Tibial nerve (tissue), 4 donors: ENCODE measurements at regions not wholly inside any gene's neighbourhood (a gene's known extent, or its start where the extent isn't known, plus 50 kb on each side); places are given as distances from the start of the nearest gene placed in this dataset.
A peak's percentile ranks its signal among the peaks of the same experiment; 100 is the strongest.

Source experiments
- DNase-seq, 2 donors: peaks; one replicate each; pipeline ENCODE4 v3.0.0-alpha.2; 2019; ENCODE audit warnings: low spot score in 2 of 2
- H3K27ac ChIP-seq, 4 donors: fragments of 200-600 bp; sonication (generic) in 3 of 4; one replicate each; pipeline ENCODE4 v1.5.1; 2017 to 2019; ENCODE audit warnings: mild to moderate bottlenecking in 1 of 4
- H3K27me3 ChIP-seq, 2 donors: fragments of 200-600 bp; sonication (generic) in 1 of 2; one replicate each; pipeline versions ENCODE4 v1.5.1 to v1.6.0; 2017 to 2019
- H3K36me3 ChIP-seq, 3 donors: fragments of 200-600 bp; sonication (generic); one replicate each; pipeline ENCODE4 v1.5.1; 2018 to 2019
- H3K4me1 ChIP-seq, 4 donors: fragments of 200-600 bp; sonication (generic) in 3 of 4; one replicate each; pipeline ENCODE4 v1.5.1; 2017 to 2019
- H3K4me3 ChIP-seq, 4 donors: fragments of 200-600 bp; sonication (generic) in 3 of 4; one replicate each; pipeline ENCODE4 v1.5.1; 2017 to 2019; ENCODE audit warnings: mild to moderate bottlenecking in 1 of 4, moderate library complexity in 1 of 4
- H3K9me3 ChIP-seq, 4 donors: fragments of 200-600 bp; sonication (generic) in 3 of 4; one replicate each; pipeline ENCODE4 v1.5.1; 2017 to 2019
- EP300 ChIP-seq, 2 donors: sonication (generic); formaldehyde crosslinking; IDR thresholded peaks; one replicate each; pipeline ENCODE4 v1.6.1; 2017; ENCODE audit warnings: antibody characterized with exemption in 2 of 2, mild to moderate bottlenecking in 1 of 2
- POLR2A ChIP-seq, 2 donors: fragments of 450-650 bp; IDR thresholded peaks; one replicate each; pipeline ENCODE4 v1.6.1; 2017; ENCODE audit warnings: antibody characterized with exemption in 2 of 2, mild to moderate bottlenecking in 2 of 2, moderate library complexity in 2 of 2
- WGBS, 2 donors: methylation state at CpG; one replicate each; pipeline ENCODE4 v1.1.5; 2018; 5-methylcytosine and 5-hydroxymethylcytosine counted together
- TF ChIP-seq, protein P1 (sequence below), 5 experiments: fragments of 200-600 bp in 3 of 5; fragments of 450-650 bp in 2 of 5; sonication (generic) in 3 of 5; IDR thresholded peaks; one replicate each; pipeline ENCODE4 v1.5.1; 2016 to 2019; ENCODE audit warnings: antibody characterized with exemption in 5 of 5, mild to moderate bottlenecking in 3 of 5, moderate library complexity in 2 of 5

DNA sequence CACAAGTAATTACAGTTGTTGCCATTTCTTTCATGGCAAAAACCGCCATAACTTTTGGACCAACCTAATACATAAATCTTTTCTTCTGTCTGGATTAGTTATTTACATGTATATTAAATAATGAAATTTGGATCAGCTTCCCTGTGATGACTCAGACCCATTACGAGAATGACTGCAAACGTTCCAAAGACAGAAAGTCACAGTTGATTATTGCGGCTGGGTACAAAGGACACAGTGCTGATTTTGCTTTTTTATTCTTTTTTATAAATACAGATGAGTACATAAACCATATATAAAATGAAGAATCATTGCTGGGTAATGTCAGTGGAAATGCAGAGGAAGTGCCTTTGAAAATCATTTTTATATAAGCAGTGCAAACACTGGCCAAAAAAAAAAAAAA is 126.2 kb downstream of the TWIST2 start:
- Histone ChIP-seq H3K9me3 (peaks cover 0 to 19% (median 5%) of the 10 kb centered on the region in 4 donors), H3K27ac (peak overlapping the region in 2 of 4 donors; percentile 57 to 82), H3K27me3 (no peaks in the 10 kb centered on the region), H3K36me3 (no peaks in the 10 kb centered on the region), H3K4me1 (peaks cover 0 to 30% (median 5%) of the 10 kb centered on the region in 4 donors), H3K4me3 (no peak overlapping the region)
- no peak for DNase-seq
- TF ChIP-seq POLR2A (IDR thresholded peaks at IDR 0.05): no peak
- TF ChIP-seq EP300 (IDR thresholded peaks at IDR 0.05): no peak
- TF ChIP-seq, protein P1, sequence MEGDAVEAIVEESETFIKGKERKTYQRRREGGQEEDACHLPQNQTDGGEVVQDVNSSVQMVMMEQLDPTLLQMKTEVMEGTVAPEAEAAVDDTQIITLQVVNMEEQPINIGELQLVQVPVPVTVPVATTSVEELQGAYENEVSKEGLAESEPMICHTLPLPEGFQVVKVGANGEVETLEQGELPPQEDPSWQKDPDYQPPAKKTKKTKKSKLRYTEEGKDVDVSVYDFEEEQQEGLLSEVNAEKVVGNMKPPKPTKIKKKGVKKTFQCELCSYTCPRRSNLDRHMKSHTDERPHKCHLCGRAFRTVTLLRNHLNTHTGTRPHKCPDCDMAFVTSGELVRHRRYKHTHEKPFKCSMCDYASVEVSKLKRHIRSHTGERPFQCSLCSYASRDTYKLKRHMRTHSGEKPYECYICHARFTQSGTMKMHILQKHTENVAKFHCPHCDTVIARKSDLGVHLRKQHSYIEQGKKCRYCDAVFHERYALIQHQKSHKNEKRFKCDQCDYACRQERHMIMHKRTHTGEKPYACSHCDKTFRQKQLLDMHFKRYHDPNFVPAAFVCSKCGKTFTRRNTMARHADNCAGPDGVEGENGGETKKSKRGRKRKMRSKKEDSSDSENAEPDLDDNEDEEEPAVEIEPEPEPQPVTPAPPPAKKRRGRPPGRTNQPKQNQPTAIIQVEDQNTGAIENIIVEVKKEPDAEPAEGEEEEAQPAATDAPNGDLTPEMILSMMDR (IDR thresholded peaks at IDR 0.05): no peak
- WGBS, 2 donors: 47 to 60% methylated on average over 4 of the region's 4 CpGs

DNA sequence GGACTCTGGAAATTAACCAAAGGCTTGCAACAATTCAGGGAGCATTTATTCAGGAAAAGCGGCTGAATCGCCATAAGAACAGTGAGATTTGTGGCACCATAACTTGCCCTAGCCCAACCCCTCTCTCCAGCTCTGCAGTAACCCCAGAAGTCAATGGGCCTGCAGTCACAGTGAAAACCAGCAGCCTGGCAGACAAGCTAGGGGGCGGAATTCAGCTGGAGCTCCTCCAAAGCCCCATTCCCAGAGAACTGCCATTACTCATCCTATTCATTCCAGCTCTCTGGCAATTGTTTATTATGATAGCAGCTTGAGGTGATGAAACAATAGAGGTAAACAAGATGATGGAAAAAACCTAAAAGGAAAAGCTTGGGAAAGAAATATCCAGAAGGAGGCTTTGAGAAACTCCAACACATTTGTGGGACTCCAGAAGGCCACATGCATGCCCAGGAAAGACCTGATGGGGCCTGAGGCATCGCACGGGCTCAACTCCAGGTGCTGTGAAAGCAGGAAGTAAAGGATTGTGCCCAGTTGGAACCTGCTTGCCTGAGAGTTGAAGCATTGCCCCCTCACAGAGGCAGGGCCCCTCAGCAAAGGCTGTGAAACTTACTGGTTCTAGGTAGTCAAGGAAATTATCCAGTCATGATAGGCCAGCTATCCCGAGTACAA is 126.7 kb downstream of the TWIST2 start:
- peaks cover 0 to 30% (median 5%) of the 10 kb centered on the region in 4 donors for H3K4me1 ChIP-seq
- no peak for TF ChIP-seq EP300 (IDR thresholded peaks at IDR 0.05)
- TF ChIP-seq, protein P1 (IDR thresholded peaks at IDR 0.05): peak in 1 of 5 experiments; percentile 7
- TF ChIP-seq POLR2A (IDR thresholded peaks at IDR 0.05): no peak
- peaks cover 0 to 19% (median 5%) of the 10 kb centered on the region in 4 donors for H3K9me3 ChIP-seq
- H3K27ac ChIP-seq: peak overlapping the region in 2 of 4 donors; percentile 57 to 82
- DNase-seq: no peak
- H3K4me3 ChIP-seq: no peak overlapping the region
- no peaks in the 10 kb centered on the region for H3K36me3 ChIP-seq
- WGBS, 2 donors: 65 to 70% methylated on average over 6 of the region's 6 CpGs
- H3K27me3 ChIP-seq: no peaks in the 10 kb centered on the region

DNA sequence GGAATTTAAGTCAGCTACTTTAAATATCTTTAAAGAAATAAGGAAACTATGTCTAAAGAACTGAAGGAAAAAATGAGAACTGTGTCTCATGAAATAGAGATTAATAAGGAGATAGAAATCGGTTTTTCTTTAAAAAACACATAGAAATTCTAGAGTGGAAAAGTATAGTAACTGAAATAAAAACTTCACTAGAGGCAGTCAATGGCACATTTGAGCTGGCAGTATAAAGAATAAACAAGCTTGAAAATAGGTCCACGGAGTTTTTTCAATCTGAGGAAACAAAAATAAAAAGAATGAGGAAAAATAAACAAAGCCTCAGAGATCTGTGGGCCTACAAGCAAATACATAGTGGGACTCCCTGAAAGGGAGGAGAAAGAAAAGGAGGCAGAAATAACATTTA is 127.5 kb downstream of the TWIST2 start:
- H3K27me3 ChIP-seq: no peaks in the 10 kb centered on the region
- 69 to 80% methylated on average over 2 of the region's 2 CpGs for WGBS, 2 donors
- H3K9me3 ChIP-seq: peaks cover 0 to 19% (median 5%) of the 10 kb centered on the region in 4 donors
- H3K4me3 ChIP-seq: no peak overlapping the region
- H3K36me3 ChIP-seq: no peaks in the 10 kb centered on the region
- H3K27ac ChIP-seq: peak overlapping the region in 2 of 4 donors; percentile 57 to 82
- H3K4me1 ChIP-seq: peaks cover 0 to 28% (median 5%) of the 10 kb centered on the region in 4 donors
- TF ChIP-seq, protein P1 (IDR thresholded peaks at IDR 0.05): no peak
- TF ChIP-seq POLR2A (IDR thresholded peaks at IDR 0.05): no peak
- no peak for TF ChIP-seq EP300 (IDR thresholded peaks at IDR 0.05)
- no peak for DNase-seq

DNA sequence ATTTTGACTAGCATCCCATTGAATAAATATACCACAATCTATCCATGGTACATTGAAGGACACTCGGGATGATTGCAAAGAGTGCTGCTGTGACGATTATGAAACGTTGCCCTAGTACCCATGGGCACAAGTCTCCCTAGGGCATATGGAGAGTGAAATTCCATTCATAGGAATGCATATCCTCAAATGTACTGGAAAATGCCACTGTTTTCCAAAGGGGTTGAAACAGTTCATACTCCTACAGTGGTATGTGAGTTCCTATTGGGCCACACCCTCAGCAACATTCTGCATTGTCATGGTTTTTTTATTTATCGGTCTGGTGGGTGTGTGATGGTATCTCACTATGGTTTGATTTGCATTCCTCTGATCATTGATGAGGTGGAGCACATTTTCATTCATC is 130.6 kb downstream of the TWIST2 start:
- DNase-seq: no peak
- Histone ChIP-seq H3K4me3 (no peak overlapping the region), H3K36me3 (no peaks in the 10 kb centered on the region), H3K9me3 (peaks cover 0 to 19% (median 5%) of the 10 kb centered on the region in 4 donors), H3K4me1 (peaks cover 0 to 16% (median 3%) of the 10 kb centered on the region in 4 donors), H3K27me3 (no peaks in the 10 kb centered on the region), H3K27ac (no peak overlapping the region)
- TF ChIP-seq EP300 (IDR thresholded peaks at IDR 0.05) (no peak), POLR2A (IDR thresholded peaks at IDR 0.05) (no peak)
- TF ChIP-seq, protein P1 (IDR thresholded peaks at IDR 0.05): no peak
- 78 to 85% methylated on average over 4 of the region's 4 CpGs for WGBS, 2 donors

DNA sequence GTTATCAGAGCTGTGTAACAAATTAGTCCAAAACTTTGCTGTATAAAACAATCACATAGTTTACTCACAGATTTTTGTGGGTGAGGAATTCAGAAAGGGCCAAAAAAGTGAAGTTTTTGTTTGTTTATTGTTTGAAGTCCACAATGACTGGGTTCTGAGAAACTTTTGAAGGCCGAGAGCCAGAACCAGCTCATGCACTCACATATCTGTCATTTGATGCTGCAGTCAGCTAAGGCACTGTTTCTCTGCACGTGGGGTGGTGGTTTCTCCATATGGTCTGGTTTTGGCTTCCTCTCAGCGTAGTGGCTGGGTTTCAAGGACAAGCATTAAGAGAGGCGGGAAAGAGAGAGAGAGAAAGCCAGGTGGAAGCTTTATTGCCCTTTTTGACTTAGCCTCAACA is 131.8 kb downstream of the TWIST2 start:
- peaks cover 0 to 5% (median 2%) of the 10 kb centered on the region in 4 donors for H3K4me1 ChIP-seq
- WGBS, 2 donors: 80 to 84% methylated on average over 4 of the region's 4 CpGs
- no peak overlapping the region for H3K27ac ChIP-seq
- TF ChIP-seq, protein P1 (IDR thresholded peaks at IDR 0.05): no peak
- TF ChIP-seq EP300 (IDR thresholded peaks at IDR 0.05): no peak
- no peak for TF ChIP-seq POLR2A (IDR thresholded peaks at IDR 0.05)
- H3K36me3 ChIP-seq: no peaks in the 10 kb centered on the region
- H3K4me3 ChIP-seq: no peak overlapping the region
- no peaks in the 10 kb centered on the region for H3K27me3 ChIP-seq
- peaks cover 0 to 16% (median 5%) of the 10 kb centered on the region in 4 donors for H3K9me3 ChIP-seq
- DNase-seq: no peak
